NB4 (cell line): ENCODE measurements at regions not wholly inside any gene's neighbourhood (a gene's known extent, or its start where the extent isn't known, plus 50 kb on each side); places are given as distances from the start of the nearest gene placed in this dataset.

Experiments used
- DNase-seq: peaks from one replicate; pipeline ENCODE4 v3.0.0; 2010; ENCODE audit warnings: low read depth
- H3K4me3 ChIP-seq: one replicate; pipeline ENCODE4 v1.5.1; 2011; ENCODE audit warnings: mild to moderate bottlenecking, low read depth, low read length, moderate library complexity
- CTCF ChIP-seq: IDR thresholded peaks from one replicate; pipeline ENCODE4 v1.5.1; 2012; ENCODE audit warnings: low read depth, low read length
- MAX ChIP-seq: IDR thresholded peaks from 2 replicates; pipeline ENCODE4 v1.6.1; 2011; ENCODE audit warnings: low read depth, low read length
- MYC ChIP-seq: IDR thresholded peaks from 2 replicates; pipeline ENCODE4 v1.6.1; 2011; ENCODE audit warnings: low read depth, low read length
- POLR2A ChIP-seq: IDR thresholded peaks from 2 replicates; pipeline ENCODE4 v1.6.1; 2011; ENCODE audit warnings: mild to moderate bottlenecking; ENCODE audit not compliant: insufficient read length; ENCODE audit errors: extremely low read depth

- no peak for DNase-seq
- no peak overlapping the region for H3K4me3 ChIP-seq
- TF ChIP-seq POLR2A (no peak), MYC (no peak), MAX (no peak)
Measured at GRCh38 chr17:77707546-77707945, 251.0 kb upstream of the TNRC6C start.

GRCh38 chr17:77708049-77708448, 250.5 kb upstream of the TNRC6C start:
- H3K4me3 ChIP-seq, result no peak overlapping the region
- DNase-seq, result no peak
- TF ChIP-seq MYC (no peak), MAX (no peak), POLR2A (no peak), CTCF (no peak)

- no peak for DNase-seq
- no peak overlapping the region for H3K4me3 ChIP-seq
- no peak for TF ChIP-seq MAX
- TF ChIP-seq POLR2A, result no peak
- TF ChIP-seq MYC, result no peak
- TF ChIP-seq CTCF, result no peak
Measured at GRCh38 chr17:77708936-77709335, 249.6 kb upstream of the TNRC6C start.

- no peak overlapping the region for H3K4me3 ChIP-seq
- TF ChIP-seq POLR2A (no peak), MYC (no peak), CTCF (no peak), MAX (no peak)
- no peak for DNase-seq
Measured at GRCh38 chr17:77709594-77709993, 248.9 kb upstream of the TNRC6C start.

GRCh38 chr17:77712578-77712977, 245.9 kb upstream of the TNRC6C start:
- DNase-seq, result no peak
- H3K4me3 ChIP-seq, result no peak overlapping the region
- no peak for TF ChIP-seq MYC
- no peak for TF ChIP-seq CTCF
- TF ChIP-seq POLR2A, result no peak
- TF ChIP-seq MAX, result no peak

- no peak for DNase-seq
- H3K4me3 ChIP-seq, result no peak overlapping the region
- TF ChIP-seq MAX (no peak), MYC (no peak), CTCF (no peak), POLR2A (no peak)
Measured at GRCh38 chr17:77716289-77716926, 242.1 kb upstream of the TNRC6C start.
